CD4-positive, alpha-beta T cell treated with Interleukin-15 for 4 hours (primary cell): ENCODE measurements at regions not wholly inside any gene's neighbourhood (a gene's known extent, or its start where the extent isn't known, plus 50 kb on each side); places are given as distances from the start of the nearest gene placed in this dataset.

Experiments used
- DNase-seq: peaks from one replicate; pipeline ENCODE4 v3.0.0-alpha.2; 2020; ENCODE audit warnings: low spot score

DNA sequence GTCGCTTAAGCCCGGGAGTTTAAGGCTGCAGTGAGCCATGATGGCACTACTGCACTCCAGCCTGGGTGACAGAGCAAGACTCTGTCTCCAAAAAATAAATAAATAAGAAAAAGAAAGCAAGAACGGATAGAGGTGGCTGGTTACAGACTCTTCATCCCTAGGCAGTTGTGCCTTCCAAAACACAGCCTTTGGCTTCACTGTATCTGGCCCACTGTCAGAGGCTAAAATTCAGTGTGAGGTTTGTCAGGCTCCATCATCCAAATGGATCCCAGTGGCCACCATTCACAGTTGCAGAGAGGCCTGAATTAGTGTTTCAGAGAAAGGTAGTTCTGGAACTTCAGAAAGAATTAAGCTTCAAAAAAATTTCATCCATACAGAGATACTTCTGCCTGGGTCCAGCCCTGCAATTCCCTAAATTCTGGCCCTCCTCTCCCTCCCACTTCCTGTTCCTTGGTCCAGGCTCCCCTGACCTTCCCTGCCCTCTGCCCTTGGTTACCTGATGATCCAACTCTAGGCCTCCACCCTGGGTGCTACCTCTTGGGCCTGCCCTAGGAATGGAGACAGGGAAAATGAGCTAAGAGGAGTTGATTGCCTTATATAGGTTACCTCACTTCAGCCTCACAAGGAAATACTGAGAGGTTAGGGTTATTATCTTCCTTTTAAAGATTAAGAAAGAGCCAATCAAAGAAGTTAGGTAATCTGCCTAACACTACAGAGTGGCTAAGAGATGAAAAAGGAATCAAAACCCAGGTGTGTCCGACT is 97.2 kb upstream of the SLC44A1 start:
- no peak for DNase-seq

DNA sequence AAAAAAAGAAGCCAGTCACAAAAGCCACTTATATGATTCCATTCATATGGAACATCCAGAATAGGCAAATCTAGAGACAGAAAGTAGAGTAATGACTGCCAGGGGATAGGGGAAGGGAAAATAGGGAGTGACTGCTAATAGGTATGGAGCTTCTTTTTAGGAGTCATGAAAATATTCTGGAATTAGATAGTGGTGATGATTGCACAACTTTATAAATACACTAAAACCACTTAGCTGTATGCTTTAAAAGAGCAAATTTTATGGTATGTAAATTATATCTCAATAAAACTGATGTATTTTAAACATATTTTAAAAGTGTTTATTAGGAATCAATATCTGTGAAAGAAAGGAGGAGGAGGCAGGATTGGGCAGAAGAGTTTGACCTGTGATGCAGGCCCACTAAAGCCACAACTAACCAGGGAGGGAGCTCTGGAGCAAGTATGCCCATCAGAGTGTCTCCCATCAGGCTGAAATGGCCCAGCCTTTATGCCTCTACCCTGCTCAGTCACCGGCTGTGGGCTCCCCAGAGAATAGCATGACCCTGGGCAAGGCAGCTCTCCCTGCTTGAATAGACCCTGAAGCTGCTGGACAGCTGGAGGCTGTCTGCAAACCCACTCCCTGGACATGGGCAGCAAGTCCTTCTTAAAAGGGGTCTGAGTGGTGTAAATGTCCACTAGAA is 96.0 kb upstream of the SLC44A1 start:
- no peak for DNase-seq

DNA sequence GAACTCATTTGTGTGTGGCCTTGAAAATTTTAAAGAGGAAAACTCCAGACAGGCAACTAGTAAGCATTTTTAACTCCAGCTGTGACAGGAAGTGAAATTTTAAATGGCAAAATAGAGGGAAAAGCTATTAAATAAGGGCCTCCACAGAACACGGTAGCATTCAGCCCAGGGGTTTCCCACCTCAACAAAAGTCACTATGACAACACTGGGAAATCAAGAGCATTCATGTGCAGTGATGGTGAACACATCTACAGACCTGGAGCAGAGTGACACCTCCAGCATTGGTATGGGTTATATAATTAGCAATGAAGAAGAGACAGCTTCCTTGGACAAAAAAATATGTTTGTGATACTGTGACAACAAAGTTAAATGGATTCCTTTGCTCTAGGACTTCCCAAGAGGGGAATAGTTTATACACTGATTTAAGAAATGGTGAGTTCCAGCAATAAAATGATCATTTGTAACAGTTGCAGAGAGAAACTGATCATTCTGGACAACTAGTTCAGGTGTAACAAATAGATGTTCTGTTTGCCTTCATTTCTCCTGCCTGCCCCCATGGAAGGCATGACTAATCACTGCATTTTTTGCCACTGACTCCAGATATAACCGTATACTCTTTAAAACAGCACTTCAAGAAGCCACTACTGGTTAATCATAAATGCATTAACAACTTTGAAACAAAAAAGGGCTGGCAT is 93.3 kb upstream of the SLC44A1 start:
- DNase-seq: no peak

DNA sequence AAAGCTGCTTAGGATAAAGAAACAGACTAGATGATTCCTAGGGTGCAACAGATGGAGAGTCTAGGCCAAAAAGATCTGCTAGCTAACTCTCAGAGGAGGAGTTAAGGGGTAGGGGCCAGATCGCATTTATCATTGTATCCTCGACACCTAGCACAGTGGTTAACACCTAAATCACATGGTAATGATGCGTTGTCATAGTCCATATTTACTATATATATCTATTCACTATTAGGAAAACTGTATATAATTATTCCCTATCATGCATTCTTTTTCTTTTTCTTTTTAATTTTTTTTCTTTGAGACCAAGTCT is 92.8 kb upstream of the SLC44A1 start:
- no peak for DNase-seq

DNA sequence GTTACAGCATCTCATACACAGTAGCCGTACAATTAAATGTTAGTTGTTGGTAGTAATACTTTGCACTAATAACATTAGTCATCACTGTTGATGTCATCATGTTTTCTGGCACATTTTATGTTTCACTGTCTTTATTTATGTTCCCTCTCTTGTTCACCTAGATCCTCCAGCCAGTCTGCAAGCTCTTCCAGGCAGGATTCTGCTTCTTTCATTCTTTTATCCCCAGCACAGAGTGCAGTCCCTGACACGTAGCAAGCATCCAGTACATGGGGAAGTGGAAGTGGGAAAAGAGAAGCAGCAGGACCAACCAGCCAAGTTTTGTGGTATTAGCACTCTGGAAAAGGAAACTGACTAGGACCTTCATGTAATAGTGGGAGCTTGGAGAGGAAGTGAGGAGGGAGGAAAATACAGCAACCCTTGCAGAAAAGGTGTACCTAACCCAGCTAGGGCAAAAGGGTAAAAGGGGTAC is 89.7 kb upstream of the SLC44A1 start:
- DNase-seq: no peak

DNA sequence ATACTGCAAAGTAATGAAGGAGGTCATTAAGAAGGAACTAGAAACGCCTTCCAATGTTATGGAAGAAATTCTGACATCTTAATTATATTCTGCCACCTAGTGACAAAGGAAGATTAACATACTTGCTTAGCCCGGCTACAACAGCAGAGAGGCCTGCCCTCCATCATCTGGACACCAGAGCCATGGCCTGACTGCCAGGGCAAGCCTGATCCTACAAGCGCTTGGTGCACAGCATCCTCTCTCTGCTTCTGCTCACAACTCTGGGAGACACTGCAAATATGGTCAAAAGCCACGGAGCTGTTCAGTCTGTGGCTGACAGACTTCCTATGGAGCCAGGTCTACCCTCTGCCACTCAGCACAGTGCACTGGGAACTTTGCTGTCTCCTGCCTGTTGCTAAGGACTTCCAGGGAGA is 87.3 kb upstream of the SLC44A1 start:
- peak; percentile 36 for DNase-seq

DNA sequence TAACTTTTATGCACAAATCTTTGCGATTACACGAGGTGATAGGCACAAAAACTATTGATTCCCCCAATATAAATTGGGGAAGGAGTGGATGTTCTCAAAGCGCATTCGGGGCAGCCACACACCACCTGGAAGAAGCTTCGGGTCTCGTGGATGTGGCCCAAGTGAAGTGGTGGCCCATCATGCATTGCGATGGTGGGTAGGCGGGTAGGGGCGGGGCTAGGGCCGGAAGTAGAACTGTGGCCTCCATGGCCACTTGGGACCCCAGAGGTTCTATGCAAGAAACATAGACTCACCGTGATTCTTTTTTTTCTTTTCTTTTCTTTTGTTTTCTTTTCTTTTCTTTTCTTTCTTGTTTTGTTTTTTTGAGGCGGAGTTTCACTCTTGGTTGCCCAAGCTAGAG is 86.4 kb upstream of the SLC44A1 start:
- no peak for DNase-seq

DNA sequence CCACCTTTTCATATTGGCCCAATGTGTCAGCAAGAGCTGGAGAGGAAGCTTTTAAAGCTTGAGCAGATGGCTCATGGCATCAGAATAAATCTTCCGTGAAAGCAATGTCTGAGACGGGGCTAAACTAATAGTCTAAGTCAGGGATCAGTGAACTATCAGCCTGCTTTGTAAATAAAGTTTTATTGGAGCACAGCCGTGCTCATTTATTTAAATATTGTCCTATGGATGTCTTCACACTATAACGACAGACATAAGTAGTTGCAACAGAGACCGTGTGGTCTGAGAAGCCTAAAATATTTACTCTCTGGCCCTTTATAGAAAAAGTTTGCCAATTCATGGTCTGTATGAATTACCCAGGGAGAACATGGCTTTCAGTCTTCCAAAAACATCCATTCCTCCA is 85.6 kb upstream of the SLC44A1 start:
- DNase-seq: no peak

DNA sequence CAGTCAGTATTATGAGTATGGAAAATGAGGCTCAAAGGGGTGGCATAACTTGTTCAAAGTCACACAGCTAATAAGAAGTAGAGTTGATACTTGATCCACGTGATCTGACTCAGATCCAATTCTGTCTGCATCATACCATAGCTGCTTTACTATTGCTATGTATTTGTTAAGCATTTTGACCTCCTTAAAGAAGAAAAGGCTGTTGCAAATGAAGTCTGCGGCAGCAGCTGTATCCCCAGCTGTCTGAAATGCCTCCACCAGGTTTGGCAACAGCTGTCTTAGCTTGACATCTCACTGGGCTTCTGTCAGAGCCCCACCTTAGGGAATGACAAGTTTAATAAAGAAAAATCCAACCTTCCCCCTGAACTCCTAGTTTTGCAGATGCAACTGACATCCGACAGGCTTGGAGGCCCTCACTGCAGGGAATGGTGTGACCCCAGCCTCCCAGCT is 75.6 kb upstream of the SLC44A1 start:
- no peak for DNase-seq

DNA sequence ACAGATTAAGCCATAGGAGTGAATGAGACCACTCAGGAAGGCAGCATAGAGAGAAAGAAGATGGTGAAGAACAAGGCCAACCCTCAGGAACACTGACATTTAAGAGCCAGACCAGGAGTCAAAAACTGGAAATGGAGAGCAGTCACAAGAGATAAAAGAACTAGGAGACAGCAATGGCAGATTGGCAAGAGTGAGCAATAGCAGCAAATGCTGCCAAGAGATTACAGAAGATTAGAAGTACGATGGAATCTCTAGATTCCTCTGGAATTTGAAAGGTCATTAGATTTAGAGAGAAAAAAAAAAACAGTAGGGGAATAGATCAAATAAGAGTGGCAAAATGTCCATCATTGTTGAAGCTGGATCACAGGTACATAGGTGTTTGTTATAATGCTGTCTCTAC is 73.4 kb upstream of the SLC44A1 start:
- DNase-seq: no peak

DNA sequence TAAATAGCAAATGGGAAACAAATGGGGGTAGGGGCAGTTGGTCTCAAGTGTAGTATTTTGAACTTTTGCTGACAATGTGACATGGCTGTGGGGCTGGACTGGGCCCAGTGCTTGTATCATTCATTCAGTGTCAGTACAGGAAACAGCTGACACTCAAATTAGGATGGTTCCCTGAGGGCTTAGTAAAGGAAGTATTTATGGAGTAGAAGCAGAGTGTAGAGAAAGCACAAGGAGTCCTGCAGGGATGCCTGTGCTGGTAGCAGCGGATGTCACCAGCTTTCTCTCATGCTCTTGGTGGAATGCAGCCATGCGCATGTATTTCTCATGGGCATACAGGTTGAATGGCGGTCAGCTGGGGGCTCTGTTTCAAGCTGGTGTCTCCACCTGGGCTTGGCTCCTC is 72.9 kb upstream of the SLC44A1 start:
- DNase-seq: no peak

DNA sequence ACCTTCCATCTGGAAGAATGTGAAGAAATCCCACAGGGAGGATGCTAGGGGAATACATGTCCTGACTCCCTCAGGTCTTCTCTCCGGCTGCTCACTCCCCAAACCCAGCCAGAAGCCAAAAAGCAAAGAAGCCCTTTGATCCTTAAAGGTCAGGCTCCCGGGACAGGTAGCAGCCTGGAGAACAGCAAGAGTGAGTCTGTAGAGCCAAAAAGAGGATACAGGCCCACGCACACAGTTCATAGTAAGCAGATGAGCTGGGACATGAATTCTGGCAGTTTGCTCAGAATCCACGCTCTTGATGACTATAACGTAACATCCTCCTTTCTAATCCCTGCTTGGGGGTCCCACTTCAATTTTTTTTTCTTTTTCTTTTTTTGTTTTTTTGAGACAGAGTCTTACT is 72.0 kb upstream of the SLC44A1 start:
- DNase-seq: no peak

DNA sequence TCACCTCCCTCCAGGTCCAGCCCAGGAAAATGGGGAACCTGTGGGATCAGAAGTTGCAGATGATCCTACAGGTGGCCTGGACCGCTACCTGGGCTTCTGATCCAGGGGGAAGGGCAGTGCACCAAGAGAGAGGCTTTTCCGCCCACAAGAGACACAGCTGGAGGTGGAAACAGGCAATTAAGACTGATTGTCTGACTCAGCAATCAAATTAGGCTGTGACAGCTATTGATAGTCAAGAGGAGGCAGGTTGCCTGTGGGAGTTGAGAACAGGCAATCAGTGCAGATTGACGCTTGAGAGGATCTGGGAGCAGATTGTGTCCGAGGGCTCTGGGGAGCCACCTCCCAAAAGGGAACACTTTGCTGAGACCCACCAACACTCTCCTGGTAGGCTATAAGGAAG is 71.1 kb upstream of the SLC44A1 start:
- DNase-seq: no peak

DNA sequence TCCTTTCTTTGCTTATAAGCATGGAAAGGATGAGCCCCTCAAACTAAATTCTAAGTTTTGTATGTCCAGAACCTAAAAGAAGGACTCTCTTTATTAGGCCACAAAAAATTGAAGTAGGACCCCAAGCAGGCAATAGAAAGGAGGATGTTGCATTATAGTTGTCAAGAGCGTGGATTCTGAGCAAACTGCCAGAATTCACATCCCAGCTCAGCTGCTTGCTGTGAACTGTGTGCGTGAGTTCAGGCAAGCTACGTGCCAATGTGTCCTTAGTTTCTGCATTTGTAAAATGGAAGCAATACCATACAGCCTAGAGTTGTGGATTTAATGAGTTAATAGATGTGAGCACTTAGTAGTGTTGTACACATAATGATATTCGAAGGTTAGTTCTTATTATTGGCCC is 70.6 kb upstream of the SLC44A1 start:
- no peak for DNase-seq

DNA sequence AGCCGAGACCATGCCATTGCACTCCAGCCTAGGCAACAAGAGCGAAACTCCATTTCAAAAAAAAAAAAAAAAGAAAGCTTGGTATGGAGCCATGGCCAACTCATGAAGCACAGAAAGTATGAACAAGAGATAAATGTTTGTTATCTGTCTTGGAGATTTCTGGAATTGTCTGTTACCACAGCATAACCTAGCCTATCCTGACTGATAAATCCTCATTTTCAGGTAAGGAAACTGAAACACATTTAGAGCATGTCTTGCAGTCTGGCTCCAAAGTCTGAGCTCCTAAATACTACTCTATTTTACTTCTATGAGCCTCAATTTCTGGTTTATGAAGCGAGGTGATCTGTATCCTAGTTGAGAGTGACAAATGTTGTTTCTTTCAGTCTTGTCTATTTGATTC is 68.3 kb upstream of the SLC44A1 start:
- DNase-seq: no peak

DNA sequence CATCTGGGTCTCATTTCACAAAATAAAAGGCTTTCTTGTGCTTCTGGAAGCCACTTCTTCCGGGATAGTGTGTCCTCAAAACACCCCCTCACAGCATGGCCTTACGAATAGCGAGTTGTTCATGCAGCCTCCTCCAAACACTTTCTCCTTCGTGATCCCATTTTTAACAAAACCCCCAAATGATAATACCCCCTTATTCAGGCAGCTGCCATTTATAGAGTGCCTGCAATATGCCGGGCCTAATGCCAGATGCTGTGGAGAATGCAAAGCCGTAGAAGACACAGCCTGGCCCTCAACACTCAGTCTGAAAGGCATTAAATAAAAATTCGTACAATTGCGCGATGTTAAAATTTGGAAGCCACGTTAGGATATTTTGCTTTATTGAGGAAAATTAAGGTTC is 66.4 kb upstream of the SLC44A1 start:
- no peak for DNase-seq

DNA sequence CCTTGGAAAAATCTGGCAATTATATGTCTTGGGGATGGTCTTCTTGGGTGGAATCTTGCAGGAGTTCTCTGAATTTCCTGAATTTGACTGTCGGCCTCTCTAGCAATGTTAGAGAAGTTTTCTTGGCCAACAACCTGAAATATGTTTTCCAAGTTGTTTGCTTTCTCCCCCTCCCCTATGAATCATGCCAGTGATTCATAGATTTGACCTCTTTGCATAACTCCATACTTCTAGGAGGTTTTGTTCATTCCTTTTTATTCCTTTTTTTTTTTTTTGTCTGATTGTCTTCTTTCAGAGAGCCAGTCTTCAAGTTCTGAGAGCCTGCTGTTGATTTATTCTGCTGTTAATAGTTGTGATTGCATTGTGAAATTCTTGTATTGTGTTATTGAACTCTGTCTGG is 56.7 kb upstream of the SLC44A1 start:
- no peak for DNase-seq

DNA sequence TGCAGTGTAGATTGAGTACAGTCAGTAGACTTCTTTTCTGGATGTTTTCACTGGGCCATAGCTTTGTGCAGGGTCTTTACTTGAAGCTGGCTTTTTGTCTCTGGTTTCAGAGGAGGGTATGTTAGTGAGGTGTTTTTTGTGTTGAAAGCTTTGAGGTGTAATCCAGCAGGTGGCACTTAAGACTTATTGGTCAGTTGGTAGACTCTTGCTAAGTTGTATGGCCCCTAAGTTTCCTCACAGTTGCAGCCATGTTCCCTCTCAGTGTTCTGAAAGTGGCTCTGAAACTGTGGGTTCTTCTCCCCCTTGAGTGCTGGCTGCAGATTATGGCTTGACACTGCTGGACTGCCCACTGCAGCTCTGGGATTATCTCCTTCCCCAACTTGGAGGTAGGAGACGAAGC is 55.7 kb upstream of the SLC44A1 start:
- DNase-seq: no peak

DNA sequence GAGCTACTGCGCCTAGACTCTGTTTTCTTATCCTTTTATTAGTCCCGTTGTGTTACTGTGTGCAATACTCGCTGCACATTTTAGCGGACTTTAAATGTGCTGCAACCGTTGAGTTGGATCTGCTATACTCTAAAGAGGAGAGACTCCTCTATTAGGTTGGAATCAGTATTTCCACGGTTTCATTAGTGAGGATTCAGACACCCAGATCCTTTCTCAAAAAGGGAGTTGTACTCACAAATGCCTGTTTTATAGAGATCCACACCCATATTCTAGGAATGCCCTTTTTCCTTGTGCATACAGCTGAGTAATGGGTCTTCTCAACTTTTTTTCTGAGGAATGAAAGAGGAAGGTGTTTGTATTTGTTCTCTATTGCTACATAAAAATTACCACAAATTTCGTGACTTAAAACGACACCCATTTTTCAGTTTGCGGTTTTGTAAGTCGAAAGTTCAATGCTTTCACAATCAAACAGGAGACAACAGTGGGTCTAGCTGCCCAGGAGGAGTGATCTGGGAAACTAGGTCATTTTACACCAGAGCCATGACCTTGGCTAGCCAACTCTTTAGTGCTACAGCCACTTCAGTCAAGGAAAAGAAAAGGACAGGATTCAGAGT is 52.8 kb upstream of the SLC44A1 start:
- no peak for DNase-seq

DNA sequence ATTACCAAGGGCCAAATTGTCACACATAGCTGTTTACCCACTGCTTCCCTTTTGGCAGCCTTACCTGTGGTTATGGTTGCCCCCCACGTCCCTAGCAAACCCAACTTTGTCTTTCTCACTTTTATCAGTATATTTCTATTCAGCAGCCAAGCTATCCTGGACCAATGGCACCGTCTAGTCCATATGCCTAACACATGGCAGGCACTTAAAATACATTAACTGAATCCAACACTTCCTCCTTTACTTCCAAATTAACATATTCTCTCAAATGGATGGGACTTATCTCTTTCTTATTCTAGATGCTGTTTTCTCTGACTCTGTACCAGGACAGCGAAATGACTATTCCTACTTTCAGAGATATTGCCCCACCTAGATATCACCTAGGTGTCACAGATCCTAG is 50.9 kb upstream of the SLC44A1 start:
- no peak for DNase-seq

DNA sequence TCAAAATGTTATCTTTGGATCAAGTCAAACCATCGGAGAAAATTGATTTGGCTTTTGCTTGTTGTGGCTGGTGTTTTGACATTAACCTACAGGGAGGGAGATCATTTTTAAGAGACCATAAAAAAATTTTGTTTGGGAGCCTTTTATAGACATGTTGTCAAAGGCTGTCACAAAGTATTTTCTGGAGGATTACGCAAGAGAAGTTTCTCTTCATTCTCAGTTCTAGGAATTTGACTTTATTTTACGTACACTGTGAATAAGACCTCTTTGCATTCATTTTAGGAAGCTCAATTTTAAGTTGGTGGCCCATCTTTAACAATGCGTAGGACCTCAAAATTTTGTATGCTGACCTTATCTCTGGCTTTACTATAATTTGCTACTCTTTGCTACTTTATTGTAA is 50.2 kb upstream of the SLC44A1 start:
- no peak for DNase-seq
